Left kidney (tissue), 1 donor: ENCODE measurements at regions not wholly inside any gene's neighbourhood (a gene's known extent, or its start where the extent isn't known, plus 50 kb on each side); places are given as distances from the start of the nearest gene placed in this dataset.

ENCODE experiments used
- DNase-seq: peaks from one replicate; pipeline ENCODE4 v3.0.0-alpha.2; 2013

DNA sequence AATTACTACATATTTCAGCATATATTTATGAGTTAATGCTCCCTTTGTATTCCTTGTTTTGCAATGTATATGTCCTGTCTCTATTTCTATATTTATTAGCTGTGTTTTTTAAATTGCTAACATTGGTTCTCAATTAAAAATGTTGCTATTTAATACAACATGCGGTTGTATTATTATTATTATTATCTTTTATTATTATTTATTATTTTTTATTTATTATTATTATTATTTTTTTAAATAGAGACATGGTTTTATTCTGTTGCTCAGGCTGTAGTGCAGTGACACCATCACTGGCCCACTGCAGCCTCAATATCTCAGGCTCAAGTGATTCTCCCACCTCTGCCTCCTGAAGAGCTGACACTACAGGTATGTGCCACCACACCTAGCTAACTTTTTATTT lies 1005.9 kb upstream of the ADGRL3 start:
- no peak for DNase-seq

- DNase-seq = no peak
These were observed 1004.9 kb upstream of the ADGRL3 start for GRCh38 chr4:60195256-60195655.

GRCh38 chr4:60201052-60201673 lies 999.0 kb upstream of the ADGRL3 start:
- peak; percentile 54 for DNase-seq

GRCh38 chr4:60209588-60209987 lies 990.5 kb upstream of the ADGRL3 start:
- no peak for DNase-seq

- no peak for DNase-seq
These were observed 984.2 kb upstream of the ADGRL3 start for GRCh38 chr4:60215906-60216305.

- DNase-seq = no peak
These were observed 983.4 kb upstream of the ADGRL3 start for GRCh38 chr4:60216752-60217151.

DNA sequence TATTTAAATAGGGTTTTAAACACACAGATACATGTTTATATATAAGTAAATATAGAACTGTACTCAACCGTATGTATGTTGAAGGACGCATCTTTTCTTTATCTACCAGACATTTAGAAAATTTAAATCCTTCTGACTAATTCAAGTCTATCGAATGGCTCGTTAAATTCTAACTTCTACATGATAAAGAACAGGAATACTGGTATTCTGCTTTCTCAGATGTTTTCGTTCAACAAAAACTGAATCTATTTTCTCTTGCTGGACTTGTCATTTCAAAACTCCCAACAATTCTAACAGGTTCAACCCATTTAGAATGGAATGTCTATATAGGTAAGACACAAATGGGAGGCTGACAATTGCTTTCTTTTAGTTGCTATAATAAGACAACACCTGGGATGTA lies 978.3 kb upstream of the ADGRL3 start:
- no peak for DNase-seq

GRCh38 chr4:60223208-60223923 lies 976.8 kb upstream of the ADGRL3 start:
- no peak for DNase-seq

GRCh38 chr4:60241866-60242265 lies 958.3 kb upstream of the ADGRL3 start:
- peak; percentile 35 for DNase-seq

GRCh38 chr4:60249784-60250183 lies 950.3 kb upstream of the ADGRL3 start:
- DNase-seq = no peak

DNA sequence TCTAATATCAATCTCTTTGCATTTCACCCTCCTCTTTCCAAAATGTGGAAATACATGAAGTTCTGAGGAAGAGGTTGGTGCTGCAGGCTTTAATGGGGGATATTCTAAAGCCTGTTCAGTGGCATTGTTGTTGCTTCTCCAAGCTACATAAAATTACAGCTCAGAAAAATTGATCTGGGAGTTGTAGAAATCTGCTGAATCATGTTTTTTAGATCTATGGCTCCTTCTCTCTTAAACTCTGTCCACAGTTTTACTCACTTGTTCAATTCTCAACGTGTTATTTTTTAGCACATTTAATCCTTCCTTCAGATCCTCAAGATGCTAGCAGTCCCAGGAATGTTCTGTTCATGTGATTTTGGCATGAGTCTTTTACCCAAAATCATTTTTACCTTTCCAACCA lies 949.5 kb upstream of the ADGRL3 start:
- DNase-seq = no peak

DNA sequence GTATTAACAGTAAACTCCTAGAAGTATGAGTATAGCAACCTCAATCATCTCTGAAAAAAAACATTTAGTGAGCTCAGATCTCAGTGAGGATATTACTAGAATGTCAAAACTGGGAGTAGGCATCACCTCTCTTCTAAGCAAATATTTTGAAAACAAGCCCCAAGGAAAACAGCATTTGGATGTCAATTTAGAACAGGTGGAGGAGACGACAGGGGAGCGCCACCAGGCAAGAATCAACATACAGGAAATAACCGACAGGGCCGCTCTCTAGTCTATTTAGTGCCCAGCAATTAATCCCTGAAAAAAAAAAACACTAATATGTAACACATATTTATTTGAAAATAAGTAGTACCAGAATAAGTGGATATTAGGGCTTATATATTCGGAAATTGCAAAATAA lies 940.3 kb upstream of the ADGRL3 start:
- DNase-seq = no peak

DNA sequence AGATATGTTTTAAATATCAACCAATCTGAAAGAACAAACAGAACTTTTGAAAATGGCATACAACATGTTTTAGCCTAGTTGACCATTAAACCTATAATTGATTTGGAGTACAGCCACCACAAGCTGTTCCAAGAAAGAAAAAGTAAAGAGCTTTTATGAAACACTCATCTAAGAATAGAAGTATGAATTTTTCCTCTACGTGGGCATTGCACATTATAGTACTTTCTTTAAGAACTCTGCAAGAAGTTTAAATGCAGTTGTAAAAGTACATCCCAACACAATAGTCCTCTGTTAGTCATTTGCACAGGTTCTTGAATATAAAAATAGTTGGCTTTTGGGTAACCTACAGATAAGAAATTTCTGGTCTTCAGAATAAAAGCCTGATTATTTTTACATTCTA lies 933.6 kb upstream of the ADGRL3 start:
- DNase-seq = no peak

DNA sequence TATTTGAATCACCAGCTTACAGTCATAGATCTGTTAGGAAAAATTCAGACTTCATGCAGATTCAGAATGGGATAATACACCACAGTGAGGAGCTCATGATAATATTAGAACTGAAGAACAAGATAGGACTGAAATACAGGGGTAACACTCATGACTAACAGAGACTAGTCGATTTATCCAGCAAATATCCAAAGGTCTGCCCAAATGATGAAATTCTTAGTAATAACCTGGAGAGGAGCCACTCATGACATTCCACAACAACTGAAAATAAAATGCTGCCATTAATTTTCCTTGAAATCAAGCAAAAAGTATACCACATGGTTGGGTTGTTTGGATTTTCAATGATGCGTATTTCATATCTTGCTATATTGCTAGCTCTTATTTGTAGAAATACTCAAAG lies 903.7 kb upstream of the ADGRL3 start:
- no peak for DNase-seq

DNA sequence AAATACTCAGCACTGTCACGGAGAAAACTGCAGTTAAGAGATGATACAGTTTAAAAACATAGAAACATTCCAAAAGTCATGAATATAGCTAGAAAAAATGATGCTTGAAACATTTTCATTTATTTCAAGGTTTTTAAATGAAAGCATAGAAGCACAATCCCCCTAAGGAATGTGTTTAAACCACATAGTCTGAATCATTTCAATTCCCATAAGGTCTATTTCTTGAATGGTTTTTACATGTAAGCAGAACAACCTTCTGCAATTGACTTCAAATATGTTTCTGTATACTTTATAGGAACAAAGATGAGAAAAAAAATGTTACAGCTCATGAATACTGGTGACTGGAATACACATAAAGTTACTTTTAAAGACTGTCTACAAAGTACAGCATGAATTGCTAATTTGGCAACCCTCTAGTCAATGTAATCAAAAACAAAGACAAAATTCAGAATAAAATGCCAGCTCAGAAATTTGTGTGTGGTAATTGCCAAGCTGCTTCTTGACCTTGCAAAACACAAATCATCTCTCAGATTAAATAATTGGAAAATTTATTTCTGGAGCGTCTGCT lies 886.4 kb upstream of the ADGRL3 start:
- DNase-seq = no peak

GRCh38 chr4:60314416-60314815 lies 885.7 kb upstream of the ADGRL3 start:
- no peak for DNase-seq

- no peak for DNase-seq
These were observed 884.5 kb upstream of the ADGRL3 start for GRCh38 chr4:60315586-60315985.

GRCh38 chr4:60326735-60327134 lies 873.4 kb upstream of the ADGRL3 start:
- no peak for DNase-seq

DNA sequence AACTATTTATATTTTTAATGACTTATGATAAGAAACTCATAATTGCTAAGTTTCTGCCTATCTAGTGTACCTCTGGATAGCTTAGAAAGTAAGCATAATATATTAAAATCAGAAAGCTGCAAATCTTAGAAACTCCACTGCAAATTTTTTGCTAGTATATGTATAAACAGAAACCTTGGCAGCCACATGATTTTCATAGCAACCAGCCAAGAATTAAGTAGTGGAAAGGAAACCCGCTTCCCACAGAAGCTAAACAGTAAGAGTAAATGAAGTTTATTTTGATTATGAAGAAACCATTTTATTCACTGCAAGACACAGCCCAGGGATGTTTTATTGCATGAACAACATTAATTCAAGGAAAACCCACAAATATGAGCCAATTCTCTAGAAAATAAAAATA lies 872.5 kb upstream of the ADGRL3 start:
- DNase-seq = no peak

- no peak for DNase-seq
These were observed 855.2 kb upstream of the ADGRL3 start for GRCh38 chr4:60344908-60345307.

GRCh38 chr4:60345392-60345791 lies 854.7 kb upstream of the ADGRL3 start:
- DNase-seq = no peak

GRCh38 chr4:60359746-60360367 lies 840.3 kb upstream of the ADGRL3 start:
- DNase-seq = peak; percentile 35

DNA sequence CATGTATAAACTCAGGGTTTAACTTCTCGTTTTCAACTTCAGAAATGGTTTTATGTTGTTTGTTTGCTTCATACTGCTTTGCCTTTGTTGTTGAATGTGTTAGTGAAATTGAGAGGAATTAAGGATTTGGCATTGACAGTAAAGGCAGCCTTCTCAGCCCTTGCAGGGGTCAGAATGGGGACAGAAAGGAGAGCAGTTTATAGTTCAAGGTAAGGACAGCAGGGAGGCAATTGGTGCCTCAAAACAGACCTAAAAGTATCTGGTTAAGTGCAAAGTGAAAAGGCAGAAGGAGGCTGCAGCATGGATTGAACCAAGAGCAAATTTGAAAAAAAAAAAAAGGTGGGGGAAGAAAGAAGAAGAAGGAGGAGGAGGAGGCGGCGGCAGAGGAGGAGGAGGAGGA lies 835.0 kb upstream of the ADGRL3 start:
- no peak for DNase-seq
